ENCODE measurements at regions not wholly inside any gene's neighbourhood (a gene's known extent, or its start where the extent isn't known, plus 50 kb on each side); places are given as distances from the start of the nearest gene placed in this dataset.
A peak's percentile ranks its signal among the peaks of the same experiment; 100 is the strongest.

DNA sequence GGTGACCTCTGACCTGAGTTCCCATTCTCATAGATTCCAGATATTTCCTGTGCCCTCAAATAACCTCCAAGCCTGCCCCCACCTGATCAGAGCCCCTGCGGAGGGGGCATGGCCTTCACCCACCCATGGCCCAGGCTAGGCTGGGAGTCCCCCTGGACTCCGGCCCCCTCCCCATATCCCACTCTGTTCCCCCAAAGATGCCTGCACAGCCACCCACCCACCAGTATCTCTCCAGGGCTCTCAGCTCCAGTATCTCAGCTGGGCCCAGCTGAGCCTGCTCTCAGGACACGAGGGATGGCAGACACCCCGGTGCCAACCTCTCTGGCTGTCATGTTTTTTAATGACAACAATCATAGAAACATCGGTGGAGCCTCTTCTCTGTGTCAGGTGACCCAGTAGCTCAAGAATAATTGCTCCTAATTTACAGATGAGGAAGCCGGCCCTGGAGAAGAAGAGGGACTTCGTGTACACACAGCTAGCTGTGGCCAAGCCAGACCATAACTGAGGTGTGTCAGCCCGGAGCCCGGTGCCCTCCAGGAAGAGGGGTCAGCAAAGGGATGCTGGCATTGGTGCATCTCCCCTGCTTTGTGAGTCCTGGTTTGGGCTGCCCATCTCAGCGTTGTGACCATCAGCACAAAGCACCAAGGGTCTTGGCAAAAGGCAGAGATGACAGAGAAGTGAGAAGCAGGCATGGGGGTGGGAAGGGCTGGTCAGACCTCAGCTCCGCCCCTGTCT is 84.4 kb downstream of the SDC1 start:
- Histone ChIP-seq H3K4me3 (replicated peaks in 1 of 4; ENCODE audit: control extremely low read depth in 1 of 4, insufficient read depth in 1 of 4, low read depth in 3 of 4, low read length in 4 of 4) (no peak overlapping the region), H3K27me3 (ENCODE audit: control insufficient read depth, insufficient read depth, low read length) (no peaks in the 10 kb centered on the region), H3K9ac (ENCODE audit: insufficient read depth, low read length) (no peak overlapping the region), H3K27ac (ENCODE audit: insufficient read depth, low read length) (peak overlapping the region; percentile 64), H4K20me1 (ENCODE audit: control insufficient read depth, extremely low read depth, insufficient read depth, low read length) (no peaks in the 10 kb centered on the region), H3K36me3 (ENCODE audit: control insufficient read depth, insufficient read depth, low read length) (no peaks in the 10 kb centered on the region), H2AFZ (ENCODE audit: low read length) (no peak overlapping the region), H3K4me1 (ENCODE audit: control insufficient read depth, extremely low read depth, insufficient read depth, low read length) (peaks cover 11% of the 10 kb centered on the region), H3K79me2 (ENCODE audit: control insufficient read depth, insufficient read depth, low read length) (no peaks in the 10 kb centered on the region), H3K9me3 (ENCODE audit: control insufficient read depth, insufficient read depth, low read depth, low read length) (no peaks in the 10 kb centered on the region), H3K4me2 (ENCODE audit: extremely low read depth, insufficient read depth, low read length) (no peak overlapping the region)
- DNase-seq (ENCODE audit: low read depth in 2 of 2), result no peak
- TF ChIP-seq EZH2 (IDR thresholded peaks at IDR 0.05; ENCODE audit: low read length, missing control alignments), result no peak
- TF ChIP-seq, protein P1, sequence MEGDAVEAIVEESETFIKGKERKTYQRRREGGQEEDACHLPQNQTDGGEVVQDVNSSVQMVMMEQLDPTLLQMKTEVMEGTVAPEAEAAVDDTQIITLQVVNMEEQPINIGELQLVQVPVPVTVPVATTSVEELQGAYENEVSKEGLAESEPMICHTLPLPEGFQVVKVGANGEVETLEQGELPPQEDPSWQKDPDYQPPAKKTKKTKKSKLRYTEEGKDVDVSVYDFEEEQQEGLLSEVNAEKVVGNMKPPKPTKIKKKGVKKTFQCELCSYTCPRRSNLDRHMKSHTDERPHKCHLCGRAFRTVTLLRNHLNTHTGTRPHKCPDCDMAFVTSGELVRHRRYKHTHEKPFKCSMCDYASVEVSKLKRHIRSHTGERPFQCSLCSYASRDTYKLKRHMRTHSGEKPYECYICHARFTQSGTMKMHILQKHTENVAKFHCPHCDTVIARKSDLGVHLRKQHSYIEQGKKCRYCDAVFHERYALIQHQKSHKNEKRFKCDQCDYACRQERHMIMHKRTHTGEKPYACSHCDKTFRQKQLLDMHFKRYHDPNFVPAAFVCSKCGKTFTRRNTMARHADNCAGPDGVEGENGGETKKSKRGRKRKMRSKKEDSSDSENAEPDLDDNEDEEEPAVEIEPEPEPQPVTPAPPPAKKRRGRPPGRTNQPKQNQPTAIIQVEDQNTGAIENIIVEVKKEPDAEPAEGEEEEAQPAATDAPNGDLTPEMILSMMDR (conservative IDR thresholded peaks at IDR 0.05 in 1 of 2, IDR thresholded peaks at IDR 0.05 in 1 of 2; ENCODE audit: low read depth in 1 of 2, low read length in 2 of 2), result no peak

DNA sequence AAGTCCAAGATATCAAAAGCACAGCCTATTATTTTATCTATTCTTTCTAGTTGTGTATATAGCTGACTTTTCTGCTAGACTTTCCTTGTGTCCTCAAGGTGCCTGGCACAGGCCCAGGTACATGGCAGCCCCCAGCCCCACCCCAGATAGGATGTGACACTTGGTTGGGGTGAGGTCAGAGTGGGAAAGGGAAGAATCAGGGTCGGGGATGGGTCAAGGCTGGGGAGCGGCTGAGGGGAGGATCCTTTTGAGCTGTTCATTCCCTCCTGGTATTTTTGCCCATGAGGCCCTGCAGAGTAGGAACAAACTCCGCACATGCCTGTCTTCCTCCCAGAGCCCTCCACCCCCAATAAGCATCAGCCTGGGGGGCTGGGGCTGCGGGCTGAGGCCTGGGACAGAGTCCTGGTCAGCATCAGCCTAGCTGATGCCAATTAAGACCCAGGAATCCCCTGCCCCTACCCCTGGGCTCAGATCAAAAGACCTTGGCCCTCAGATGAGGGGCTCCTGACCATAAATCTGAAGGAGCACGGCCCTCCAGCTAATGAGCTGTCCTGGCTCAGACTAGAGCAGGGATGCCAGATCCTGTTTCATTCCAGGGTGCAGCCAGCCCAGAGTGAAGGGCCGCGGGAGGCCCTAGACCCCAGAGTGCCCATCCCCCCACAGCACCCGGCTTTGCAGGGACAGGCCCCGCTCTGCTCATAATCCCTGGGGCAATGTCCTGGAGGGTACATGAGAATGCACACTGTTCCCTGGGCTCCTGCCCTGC is 85.3 kb downstream of the SDC1 start:
- no peak overlapping the region for H3K9ac ChIP-seq (ENCODE audit: insufficient read depth, low read length)
- peaks cover under 1% of the 10 kb centered on the region for H3K27me3 ChIP-seq (ENCODE audit: control insufficient read depth, insufficient read depth, low read length)
- DNase-seq (ENCODE audit: low read depth in 2 of 2), result no peak
- peaks cover 11% of the 10 kb centered on the region for H3K4me1 ChIP-seq (ENCODE audit: control insufficient read depth, extremely low read depth, insufficient read depth, low read length)
- no peak overlapping the region for H3K27ac ChIP-seq (ENCODE audit: insufficient read depth, low read length)
- no peaks in the 10 kb centered on the region for H4K20me1 ChIP-seq (ENCODE audit: control insufficient read depth, extremely low read depth, insufficient read depth, low read length)
- no peak overlapping the region for H2AFZ ChIP-seq (ENCODE audit: low read length)
- H3K4me3 ChIP-seq (replicated peaks in 1 of 4; ENCODE audit: control extremely low read depth in 1 of 4, insufficient read depth in 1 of 4, low read depth in 3 of 4, low read length in 4 of 4), result no peak overlapping the region
- TF ChIP-seq, protein P1 (conservative IDR thresholded peaks at IDR 0.05 in 1 of 2, IDR thresholded peaks at IDR 0.05 in 1 of 2; ENCODE audit: low read depth in 1 of 2, low read length in 2 of 2), result no peak
- no peak for TF ChIP-seq EZH2 (IDR thresholded peaks at IDR 0.05; ENCODE audit: low read length, missing control alignments)
- H3K4me2 ChIP-seq (ENCODE audit: extremely low read depth, insufficient read depth, low read length), result no peak overlapping the region
- H3K79me2 ChIP-seq (ENCODE audit: control insufficient read depth, insufficient read depth, low read length), result no peaks in the 10 kb centered on the region
- no peaks in the 10 kb centered on the region for H3K9me3 ChIP-seq (ENCODE audit: control insufficient read depth, insufficient read depth, low read depth, low read length)
- H3K36me3 ChIP-seq (ENCODE audit: control insufficient read depth, insufficient read depth, low read length), result no peaks in the 10 kb centered on the region

DNA sequence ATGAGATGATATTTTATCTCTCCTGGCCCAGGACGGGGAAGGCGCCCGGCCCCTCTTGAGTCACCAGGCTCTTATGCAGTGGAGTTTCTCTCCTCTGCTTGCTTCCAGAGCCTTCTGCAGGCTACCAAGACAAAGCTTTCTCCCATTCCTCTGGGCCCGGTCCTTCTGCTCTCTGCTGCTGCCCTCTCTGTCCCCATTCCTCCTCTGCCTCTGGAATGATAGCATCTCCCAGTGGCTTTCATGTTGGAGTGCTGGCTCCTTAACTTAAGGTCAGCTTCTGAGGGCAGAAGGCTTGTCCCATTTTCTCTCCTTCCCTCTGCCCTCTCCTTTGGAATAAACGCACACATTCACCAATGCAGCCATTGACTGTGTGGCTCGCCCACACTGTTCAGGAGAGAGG is 86.2 kb downstream of the SDC1 start:
- Histone ChIP-seq H2AFZ (ENCODE audit: low read length) (no peak overlapping the region), H3K36me3 (ENCODE audit: control insufficient read depth, insufficient read depth, low read length) (no peaks in the 10 kb centered on the region), H3K27me3 (ENCODE audit: control insufficient read depth, insufficient read depth, low read length) (peaks cover 5% of the 10 kb centered on the region), H3K4me1 (ENCODE audit: control insufficient read depth, extremely low read depth, insufficient read depth, low read length) (peaks cover 11% of the 10 kb centered on the region), H3K9ac (ENCODE audit: insufficient read depth, low read length) (no peak overlapping the region), H3K27ac (ENCODE audit: insufficient read depth, low read length) (no peak overlapping the region), H3K9me3 (ENCODE audit: control insufficient read depth, insufficient read depth, low read depth, low read length) (no peaks in the 10 kb centered on the region), H4K20me1 (ENCODE audit: control insufficient read depth, extremely low read depth, insufficient read depth, low read length) (no peaks in the 10 kb centered on the region), H3K79me2 (ENCODE audit: control insufficient read depth, insufficient read depth, low read length) (no peaks in the 10 kb centered on the region), H3K4me2 (ENCODE audit: extremely low read depth, insufficient read depth, low read length) (no peak overlapping the region), H3K4me3 (replicated peaks in 1 of 4; ENCODE audit: control extremely low read depth in 1 of 4, insufficient read depth in 1 of 4, low read depth in 3 of 4, low read length in 4 of 4) (no peak overlapping the region)
- DNase-seq (ENCODE audit: low read depth in 2 of 2), result no peak
- TF ChIP-seq, protein P1 (conservative IDR thresholded peaks at IDR 0.05 in 1 of 2, IDR thresholded peaks at IDR 0.05 in 1 of 2; ENCODE audit: low read depth in 1 of 2, low read length in 2 of 2), result no peak
- TF ChIP-seq EZH2 (IDR thresholded peaks at IDR 0.05; ENCODE audit: low read length, missing control alignments), result no peak
